HCT116 (cell line): ENCODE measurements at regions not wholly inside any gene's neighbourhood (a gene's known extent, or its start where the extent isn't known, plus 50 kb on each side); places are given as distances from the start of the nearest gene placed in this dataset.

Experiments used
- ATAC-seq: fragments of 200-7000 bp; cut with Tn5 transposase; 2 replicates; pipeline ENCODE4 v1.9.1; 2020; ENCODE audit warnings: mild to moderate bottlenecking, moderate library complexity
- BruUV-seq: library from RNA; stranded (reverse); fragments of 400-500 nt; replicated peaks from 2 replicates; lab custom pipeline; 2021; lab: Mats Ljungman, UMichigan
- CTCF ChIA-PET: fragments of 300-600 bp; sonication (Branson Sonifier 250); formaldehyde crosslinking; loops from one replicate; lab custom pipeline; 2021; ENCODE audit warnings: antibody characterized with exemption; lab: Charles Lee
- POLR2A ChIA-PET: fragments of 300-600, 350-600 bp; sonication (Branson Sonifier 250); formaldehyde crosslinking; loops from one replicate; lab custom pipeline; 2021; ENCODE audit warnings: antibody characterized with exemption; lab: Charles Lee
- RAD21 ChIA-PET, 2 experiments: fragments of 300-600 bp; sonication (Branson Sonifier 250); formaldehyde crosslinking; loops; one replicate each; lab custom pipeline; 2023; ENCODE audit warnings: low total read pairs in 2 of 2; ENCODE audit not compliant: uncharacterized antibody in 2 of 2, unreplicated experiment in 2 of 2, low non-redundant PET in 1 of 2; lab: Charles Lee
- DNase-seq: peaks from one replicate; pipeline ENCODE4 v3.0.0-alpha.2; 2010; ENCODE audit warnings: low read depth, low spot score
- H2AFZ ChIP-seq: fragments of 200-600 bp; shearing (Covaris generic), sonication (generic); 2 replicates; pipeline ENCODE4 v1.6.1; 2017; ENCODE audit warnings: low read depth, mixed run types, mixed read lengths, antibody characterized with exemption, low read length; ENCODE audit not compliant: poor library complexity, severe bottlenecking
- H3K27ac ChIP-seq: 2 replicates; pipeline ENCODE4 v1.5.1; 2012; ENCODE audit warnings: low read depth, low read length
- H3K27me3 ChIP-seq: fragments of 200-600 bp; sonication (generic); 2 replicates; pipeline ENCODE4 v1.6.1; 2016; ENCODE audit warnings: mixed run types, low read length, mixed read lengths; ENCODE audit not compliant: insufficient read depth
- H3K36me3 ChIP-seq, 2 experiments: fragments of 200-500 bp in 1 of 2; fragments of 200-600 bp in 1 of 2; sonication (Bioruptor generic) in 1 of 2; sonication (generic) in 1 of 2; 2 replicates each; pipeline versions ENCODE4 v1.5.1 to v1.6.1; 2014 to 2016; ENCODE audit warnings: low read length in 2 of 2, inconsistent platforms in 1 of 2, mixed read lengths in 1 of 2, mixed run types in 1 of 2; ENCODE audit not compliant: insufficient read depth in 2 of 2, control insufficient read depth in 1 of 2
- H3K4me1 ChIP-seq, 2 experiments: fragments of 200-600 bp in 1 of 2; sonication (generic) in 1 of 2; 2 replicates each; pipeline versions ENCODE4 v1.5.1 to v1.6.1; 2012 to 2017; ENCODE audit warnings: low read length in 2 of 2, inconsistent platforms in 1 of 2, mild to moderate bottlenecking in 1 of 2, mixed read lengths in 1 of 2, mixed run types in 1 of 2, moderate library complexity in 1 of 2; ENCODE audit not compliant: insufficient read depth in 2 of 2, control insufficient read depth in 1 of 2
- H3K4me2 ChIP-seq: fragments of 200-600 bp; sonication (generic); 2 replicates; pipeline ENCODE4 v1.6.1; 2017; ENCODE audit warnings: mixed run types, low read length, mixed read lengths
- H3K4me3 ChIP-seq, 2 experiments: fragments of 200-600 bp in 1 of 2; sonication (generic) in 1 of 2; replicated peaks in 1 of 2; 2 replicates each; pipeline ENCODE4 v1.5.1; 2011 to 2016; ENCODE audit warnings: low read length in 2 of 2, control low read depth in 1 of 2, low read depth in 1 of 2, mild to moderate bottlenecking in 1 of 2, mixed read lengths in 1 of 2, mixed run types in 1 of 2
- H3K79me2 ChIP-seq: fragments of 200-600 bp; sonication (generic); 2 replicates; pipeline ENCODE4 v1.6.1; 2017; ENCODE audit warnings: mild to moderate bottlenecking, mixed run types, low read length, moderate library complexity, mixed read lengths; ENCODE audit not compliant: insufficient read depth
- H3K9ac ChIP-seq: fragments of 200-600 bp; sonication (generic); 2 replicates; pipeline ENCODE4 v1.6.1; 2016; ENCODE audit warnings: low read length, mixed read lengths
- H3K9me2 ChIP-seq: fragments of 200-600 bp; sonication (generic), shearing (Covaris generic); 2 replicates; pipeline ENCODE4 v1.6.1; 2017; ENCODE audit warnings: mixed run types, mild to moderate bottlenecking, moderate library complexity; ENCODE audit not compliant: insufficient read depth
- H3K9me3 ChIP-seq, 2 experiments: fragments of 200-500 bp in 1 of 2; fragments of 200-600 bp in 1 of 2; sonication (Bioruptor generic) in 1 of 2; sonication (generic) in 1 of 2; 2 replicates each; pipeline ENCODE4 v1.6.1; 2014 to 2017; ENCODE audit warnings: low read length in 2 of 2, mixed read lengths in 2 of 2, inconsistent platforms in 1 of 2, low read depth in 1 of 2, mild to moderate bottlenecking in 1 of 2, mixed run types in 1 of 2, moderate library complexity in 1 of 2; ENCODE audit not compliant: control insufficient read depth in 1 of 2, insufficient read depth in 1 of 2
- H4K20me1 ChIP-seq: fragments of 200-600 bp; sonication (generic), shearing (Covaris generic); 2 replicates; pipeline ENCODE4 v1.6.1; 2017; ENCODE audit warnings: mixed run types, mild to moderate bottlenecking, moderate library complexity; ENCODE audit not compliant: insufficient read depth
- JUND ChIP-seq: IDR thresholded peaks from 2 replicates; pipeline ENCODE4 v1.6.1; 2012
- SIN3A ChIP-seq: IDR thresholded peaks from 2 replicates; pipeline ENCODE4 v1.6.1; 2012; ENCODE audit warnings: low read depth
- ZFX ChIP-seq: fragments of 450-650 bp; IDR thresholded peaks from 2 replicates; pipeline ENCODE4 v1.6.1; 2017
- intact Hi-C: fragments of 100-400 bp; cut with micrococcal nuclease; formaldehyde crosslinking; loops from 2 replicates; pipeline ENCODE4 v1.10.0; 2022
- TF ChIP-seq, protein P1 (sequence below): IDR thresholded peaks from 2 replicates; pipeline ENCODE4 v1.6.1; 2012; ENCODE audit warnings: low read depth

DNA sequence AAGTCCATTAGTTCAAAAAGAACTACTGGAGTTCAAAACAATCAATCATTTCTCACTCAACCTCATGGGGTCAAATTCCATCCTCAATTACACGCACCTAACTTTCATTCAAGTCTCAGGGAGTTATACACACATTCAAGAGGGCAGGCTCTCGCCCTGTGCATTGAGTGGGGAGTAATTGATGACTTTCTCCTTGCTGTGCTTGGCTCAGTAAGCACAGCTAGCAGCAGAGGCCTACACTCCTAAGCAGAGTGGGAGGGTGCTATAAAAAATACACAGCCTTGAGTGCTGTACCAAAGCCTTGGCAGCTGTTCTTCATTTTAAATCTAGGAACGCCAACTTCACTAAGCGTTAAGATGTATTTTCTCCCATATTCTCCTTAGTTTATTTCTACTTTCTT is 958.3 kb upstream of the ADGRL3 start (continued):
- TF ChIP-seq, protein P1, sequence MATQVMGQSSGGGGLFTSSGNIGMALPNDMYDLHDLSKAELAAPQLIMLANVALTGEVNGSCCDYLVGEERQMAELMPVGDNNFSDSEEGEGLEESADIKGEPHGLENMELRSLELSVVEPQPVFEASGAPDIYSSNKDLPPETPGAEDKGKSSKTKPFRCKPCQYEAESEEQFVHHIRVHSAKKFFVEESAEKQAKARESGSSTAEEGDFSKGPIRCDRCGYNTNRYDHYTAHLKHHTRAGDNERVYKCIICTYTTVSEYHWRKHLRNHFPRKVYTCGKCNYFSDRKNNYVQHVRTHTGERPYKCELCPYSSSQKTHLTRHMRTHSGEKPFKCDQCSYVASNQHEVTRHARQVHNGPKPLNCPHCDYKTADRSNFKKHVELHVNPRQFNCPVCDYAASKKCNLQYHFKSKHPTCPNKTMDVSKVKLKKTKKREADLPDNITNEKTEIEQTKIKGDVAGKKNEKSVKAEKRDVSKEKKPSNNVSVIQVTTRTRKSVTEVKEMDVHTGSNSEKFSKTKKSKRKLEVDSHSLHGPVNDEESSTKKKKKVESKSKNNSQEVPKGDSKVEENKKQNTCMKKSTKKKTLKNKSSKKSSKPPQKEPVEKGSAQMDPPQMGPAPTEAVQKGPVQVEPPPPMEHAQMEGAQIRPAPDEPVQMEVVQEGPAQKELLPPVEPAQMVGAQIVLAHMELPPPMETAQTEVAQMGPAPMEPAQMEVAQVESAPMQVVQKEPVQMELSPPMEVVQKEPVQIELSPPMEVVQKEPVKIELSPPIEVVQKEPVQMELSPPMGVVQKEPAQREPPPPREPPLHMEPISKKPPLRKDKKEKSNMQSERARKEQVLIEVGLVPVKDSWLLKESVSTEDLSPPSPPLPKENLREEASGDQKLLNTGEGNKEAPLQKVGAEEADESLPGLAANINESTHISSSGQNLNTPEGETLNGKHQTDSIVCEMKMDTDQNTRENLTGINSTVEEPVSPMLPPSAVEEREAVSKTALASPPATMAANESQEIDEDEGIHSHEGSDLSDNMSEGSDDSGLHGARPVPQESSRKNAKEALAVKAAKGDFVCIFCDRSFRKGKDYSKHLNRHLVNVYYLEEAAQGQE: no peak
- no peak for TF ChIP-seq SIN3A

DNA sequence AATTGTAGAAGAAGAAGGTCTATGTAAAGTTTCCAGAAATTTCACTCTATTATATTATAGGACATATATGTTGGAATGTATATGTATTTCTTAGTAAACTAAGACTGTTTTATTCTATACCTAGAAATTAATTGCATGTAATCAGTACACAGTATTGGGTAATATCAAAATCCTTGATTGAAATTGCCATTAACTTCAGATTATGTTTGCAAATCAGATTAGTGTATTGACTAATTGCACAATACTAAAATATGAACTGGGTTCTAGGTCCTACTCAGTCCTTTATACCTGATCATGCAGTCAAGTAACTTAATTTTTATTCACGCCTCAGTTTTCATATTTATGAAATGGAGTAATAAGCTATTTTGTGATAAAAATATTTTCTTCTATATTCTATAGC is 950.3 kb upstream of the ADGRL3 start:
- CTCF ChIA-PET: no interaction called here

More for the DNA sequence above, 950.3 kb upstream of the ADGRL3 start:
- intact Hi-C loops: no loop called here
- Histone ChIP-seq H3K4me3 (no peak overlapping the region), H4K20me1 (no peaks in the 10 kb centered on the region), H3K9me2 (no peaks in the 10 kb centered on the region), H2AFZ (no peak overlapping the region), H3K9me3 (peaks cover 6 to 9% of the 10 kb centered on the region in 2 experiments), H3K36me3 (no peaks in the 10 kb centered on the region), H3K27me3 (no peaks in the 10 kb centered on the region), H3K27ac (no peak overlapping the region), H3K4me1 (no peaks in the 10 kb centered on the region), H3K9ac (no peak overlapping the region), H3K4me2 (no peak overlapping the region), H3K79me2 (no peaks in the 10 kb centered on the region)
- TF ChIP-seq, protein P1: no peak
- no peak for TF ChIP-seq ZFX
- TF ChIP-seq JUND: no peak
- ChIA-PET POLR2A (no interaction called here), RAD21 (no interaction called here)
- BruUV-seq: no TSS peak
- DNase-seq: no peak
- no peak for ATAC-seq
